ENCODE measurements at regions not wholly inside any gene's neighbourhood (a gene's known extent, or its start where the extent isn't known, plus 50 kb on each side); places are given as distances from the start of the nearest gene placed in this dataset.
A peak's percentile ranks its signal among the peaks of the same experiment; 100 is the strongest.
"Not testable (repeated sequence)": the region's sequence is repeated elsewhere in the genome, so short reads cannot be mapped to it uniquely, and the experiment has no call there.

DNA sequence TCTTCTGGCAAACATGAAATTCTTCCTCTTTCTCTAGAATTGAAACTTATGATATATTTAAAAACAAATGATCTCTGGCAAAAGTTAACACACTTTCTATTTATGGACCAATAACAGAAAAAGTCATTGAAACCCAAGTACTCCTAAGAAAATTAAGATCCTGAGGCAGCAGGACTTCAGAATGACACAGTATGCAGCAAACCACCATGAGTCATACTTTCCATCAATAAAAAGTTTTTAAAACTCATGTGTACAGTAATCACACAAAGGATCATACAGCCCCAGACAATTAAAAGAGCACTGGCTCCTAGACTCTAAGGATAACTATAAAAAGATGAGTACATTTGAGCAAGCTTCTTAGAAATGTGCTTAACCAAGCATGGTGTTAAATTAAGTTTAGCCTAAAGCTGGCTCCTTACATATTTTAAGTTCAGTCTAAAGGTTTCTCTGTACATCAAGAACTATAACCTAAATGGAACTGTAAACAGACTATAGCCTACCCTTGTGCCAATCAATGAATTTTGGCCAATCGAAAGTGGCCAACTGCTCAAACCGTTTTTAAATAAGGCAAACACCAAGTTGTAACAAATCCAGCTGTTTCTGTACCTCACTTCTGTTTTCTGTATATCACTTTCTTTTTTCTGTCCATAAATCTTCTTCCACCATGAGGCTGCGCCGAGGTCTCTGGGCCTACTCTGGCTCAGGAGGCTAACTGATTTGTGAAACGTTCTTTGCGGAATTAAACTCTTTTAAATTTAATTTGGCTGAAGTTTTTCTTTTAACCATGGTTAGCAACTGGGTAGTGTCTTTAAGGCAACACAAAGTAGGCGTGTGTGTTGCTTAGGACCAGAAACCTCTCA, 232.1 kb upstream of the PIK3R1 start:
- peaks cover 3% of the 10 kb centered on the region for H3K4me1 ChIP-seq (ENCODE audit: control insufficient read depth, insufficient read depth, low read length)
- H3K27me3 ChIP-seq (ENCODE audit: control insufficient read depth, insufficient read depth): no peaks in the 10 kb centered on the region
- intact Hi-C loops (cut with DNase I): no loop called here
- H3K27ac ChIP-seq (ENCODE audit: low read length): no peak overlapping the region
- no peak overlapping the region for H3K4me3 ChIP-seq (ENCODE audit: low read length)
- no peaks in the 10 kb centered on the region for H3K9me3 ChIP-seq (ENCODE audit: control insufficient read depth, low read length)
- WGBS: 91% methylated on average over 7 of the region's 7 CpGs
- DNase-seq (no peak), ATAC-seq (no peak)

DNA sequence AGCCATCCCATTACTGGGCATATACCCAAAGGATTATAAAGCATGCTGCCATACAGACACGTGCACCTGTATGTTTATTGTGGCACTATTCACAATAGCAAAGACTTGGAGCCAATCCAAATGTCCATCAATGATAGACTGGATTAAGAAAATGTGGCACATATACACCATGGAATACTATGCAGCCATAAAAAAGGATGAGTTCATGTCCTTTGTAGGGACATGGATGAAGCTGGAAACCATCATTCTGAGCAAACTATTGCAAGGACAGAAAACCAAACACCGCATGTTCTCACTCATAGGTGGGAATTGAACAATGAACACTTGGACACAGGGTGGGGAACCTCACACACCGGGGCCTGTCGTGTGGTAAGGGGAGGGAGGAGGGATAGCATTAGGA, 233.4 kb upstream of the PIK3R1 start:
- H3K27me3 ChIP-seq (ENCODE audit: control insufficient read depth, insufficient read depth); H3K4me1 ChIP-seq (ENCODE audit: control insufficient read depth, insufficient read depth, low read length); ATAC-seq; DNase-seq; H3K27ac ChIP-seq (ENCODE audit: low read length); H3K4me3 ChIP-seq (ENCODE audit: low read length); intact Hi-C loops (cut with DNase I); H3K9me3 ChIP-seq (ENCODE audit: control insufficient read depth, low read length): not testable (repeated sequence)
- 97% methylated on average over 4 of the region's 4 CpGs for WGBS

DNA sequence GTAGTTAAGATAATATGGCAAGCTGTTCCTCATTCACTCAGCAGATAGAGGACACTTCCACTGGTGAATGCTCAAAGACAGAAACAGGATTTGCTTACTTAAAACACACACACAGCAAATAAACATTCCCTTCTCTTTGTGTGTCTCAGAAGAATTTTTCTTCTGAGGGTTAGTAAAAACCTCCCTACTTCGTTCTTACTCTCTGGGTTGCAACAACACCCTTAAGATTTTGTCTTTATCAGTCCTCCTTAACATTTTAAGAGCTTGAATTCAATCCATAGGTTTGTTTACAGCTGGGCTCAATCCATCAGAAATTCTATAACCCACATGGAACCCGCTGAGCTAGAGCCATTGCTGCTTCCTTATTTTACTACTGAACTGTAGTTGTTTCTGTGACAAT, 237.4 kb upstream of the PIK3R1 start:
- Histone ChIP-seq H3K27me3 (ENCODE audit: control insufficient read depth, insufficient read depth) (no peaks in the 10 kb centered on the region), H3K4me3 (ENCODE audit: low read length) (no peak overlapping the region), H3K27ac (ENCODE audit: low read length) (no peak overlapping the region), H3K4me1 (ENCODE audit: control insufficient read depth, insufficient read depth, low read length) (no peaks in the 10 kb centered on the region), H3K9me3 (ENCODE audit: control insufficient read depth, low read length) (no peaks in the 10 kb centered on the region)
- DNase-seq: no peak
- 74% methylated on average over 2 of the region's 2 CpGs for WGBS
- ATAC-seq: no peak
- intact Hi-C loops (cut with DNase I): no loop called here

DNA sequence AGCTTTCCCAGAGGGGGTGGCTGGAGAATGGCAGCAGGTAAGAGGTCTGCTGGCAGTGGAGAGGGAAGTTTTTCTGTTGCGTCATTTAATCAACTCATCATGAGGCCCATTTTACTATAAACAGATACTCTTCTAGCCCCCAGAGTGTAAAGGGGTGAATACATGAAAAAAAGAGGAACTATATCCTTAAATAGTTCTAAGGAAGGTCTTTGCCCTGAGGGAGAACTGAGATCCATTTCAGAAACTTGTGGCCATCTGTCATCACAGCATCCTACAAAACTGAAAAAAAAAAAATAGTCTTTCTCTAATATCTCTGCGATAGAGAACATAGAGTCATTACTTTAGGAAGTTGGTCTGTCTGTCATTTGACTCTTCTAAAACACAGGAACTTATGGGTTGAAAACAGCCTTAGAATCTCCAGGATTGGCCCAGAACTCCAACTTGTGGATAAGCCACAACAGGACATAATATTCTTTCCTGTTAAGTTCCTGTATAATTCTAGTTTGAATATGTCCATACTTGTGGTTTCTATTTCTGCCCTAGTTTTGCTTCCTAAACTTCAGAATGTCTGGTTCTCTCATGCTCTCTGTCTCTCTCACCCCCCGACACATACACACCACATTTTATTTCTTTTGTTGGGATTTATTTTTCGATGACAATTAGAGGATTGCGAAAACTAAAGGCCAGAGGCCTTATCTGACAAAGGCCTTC, 238.5 kb upstream of the PIK3R1 start:
- DNase-seq (peak in 1 of 3 donors; percentile 31), ATAC-seq (peak in 1 of 2 donors; percentile 33)
- Histone ChIP-seq H3K4me1 (ENCODE audit: control insufficient read depth, insufficient read depth, low read length) (peaks cover 3% of the 10 kb centered on the region), H3K27ac (ENCODE audit: low read length) (no peak overlapping the region), H3K4me3 (ENCODE audit: low read length) (no peak overlapping the region), H3K9me3 (ENCODE audit: control insufficient read depth, low read length) (no peaks in the 10 kb centered on the region), H3K27me3 (ENCODE audit: control insufficient read depth, insufficient read depth) (no peaks in the 10 kb centered on the region)
- intact Hi-C loops (cut with DNase I): no loop called here
- WGBS: 76% methylated on average over 5 of the region's 5 CpGs

DNA sequence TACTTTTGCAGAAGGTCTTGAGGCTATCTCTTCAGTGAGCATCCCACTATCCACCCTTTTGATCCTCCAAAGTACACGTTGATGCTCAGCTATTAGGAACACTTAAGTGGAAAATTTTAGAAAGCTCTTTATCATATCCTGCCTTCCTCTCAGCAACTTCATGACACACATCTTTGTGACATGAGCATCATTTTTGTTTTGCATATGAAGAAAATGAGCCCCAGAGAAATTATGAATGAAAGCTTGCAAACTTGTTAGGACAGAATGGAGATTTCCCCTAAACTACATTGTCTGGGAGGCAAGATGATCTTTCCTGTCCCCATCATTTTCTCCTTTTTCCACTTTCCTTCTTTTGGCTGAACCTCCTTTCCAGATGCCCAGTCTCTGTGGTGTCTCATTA, 239.4 kb upstream of the PIK3R1 start:
- no peak overlapping the region for H3K4me3 ChIP-seq (ENCODE audit: low read length)
- intact Hi-C loops (cut with DNase I): no loop called here
- peaks cover 3% of the 10 kb centered on the region for H3K4me1 ChIP-seq (ENCODE audit: control insufficient read depth, insufficient read depth, low read length)
- no peaks in the 10 kb centered on the region for H3K27me3 ChIP-seq (ENCODE audit: control insufficient read depth, insufficient read depth)
- ATAC-seq (no peak), DNase-seq (no peak)
- 47% methylated on average over 1 of the region's 1 CpG for WGBS
- no peaks in the 10 kb centered on the region for H3K9me3 ChIP-seq (ENCODE audit: control insufficient read depth, low read length)
- H3K27ac ChIP-seq (ENCODE audit: low read length): no peak overlapping the region

DNA sequence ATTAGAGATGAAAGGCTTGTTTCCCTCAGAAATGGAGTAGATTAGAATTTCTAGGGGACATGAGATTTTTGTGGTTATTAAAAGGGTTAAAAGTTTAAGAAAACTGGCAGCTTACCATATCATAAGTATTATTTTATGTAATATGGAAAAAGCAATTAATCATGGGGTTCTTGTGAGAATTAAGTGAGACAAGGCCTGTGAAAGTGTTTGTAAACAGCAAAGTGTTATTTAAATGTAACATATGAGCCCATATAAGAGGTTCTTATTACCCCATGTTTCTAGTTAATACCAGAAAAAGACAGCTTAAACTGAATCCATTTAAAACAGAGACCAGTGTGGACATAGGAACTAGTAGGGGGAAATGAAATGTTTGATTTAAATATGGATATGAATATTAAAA, 241.1 kb upstream of the PIK3R1 start:
- Histone ChIP-seq H3K27me3 (ENCODE audit: control insufficient read depth, insufficient read depth) (no peaks in the 10 kb centered on the region), H3K9me3 (ENCODE audit: control insufficient read depth, low read length) (no peaks in the 10 kb centered on the region), H3K4me1 (ENCODE audit: control insufficient read depth, insufficient read depth, low read length) (peaks cover 3% of the 10 kb centered on the region), H3K4me3 (ENCODE audit: low read length) (no peak overlapping the region), H3K27ac (ENCODE audit: low read length) (no peak overlapping the region)
- DNase-seq (no peak), ATAC-seq (no peak)
- intact Hi-C loops (cut with DNase I): no loop called here

DNA sequence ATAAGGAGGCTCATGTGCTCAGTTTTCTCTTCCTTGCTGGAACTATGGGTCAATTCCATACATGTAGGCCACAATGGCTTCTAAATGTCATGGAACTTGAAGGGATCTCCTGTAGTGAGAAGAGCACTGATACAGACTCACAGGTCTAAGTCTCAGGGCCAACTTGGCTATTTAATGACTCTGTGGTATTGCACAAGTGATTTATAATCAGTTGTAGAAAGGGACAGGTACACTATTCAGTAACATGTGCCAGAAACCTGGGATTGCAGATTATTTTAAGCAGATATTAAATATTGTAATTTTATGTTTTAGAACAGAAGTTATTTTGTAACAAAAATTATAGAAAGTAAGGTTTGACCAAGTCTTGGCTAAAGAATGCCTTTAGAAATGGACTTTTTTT, 241.5 kb upstream of the PIK3R1 start:
- no peak for DNase-seq
- H3K4me1 ChIP-seq (ENCODE audit: control insufficient read depth, insufficient read depth, low read length): peaks cover 3% of the 10 kb centered on the region
- no peaks in the 10 kb centered on the region for H3K9me3 ChIP-seq (ENCODE audit: control insufficient read depth, low read length)
- intact Hi-C loops (cut with DNase I): no loop called here
- H3K27me3 ChIP-seq (ENCODE audit: control insufficient read depth, insufficient read depth): no peaks in the 10 kb centered on the region
- no peak overlapping the region for H3K4me3 ChIP-seq (ENCODE audit: low read length)
- no peak overlapping the region for H3K27ac ChIP-seq (ENCODE audit: low read length)
- no peak for ATAC-seq

DNA sequence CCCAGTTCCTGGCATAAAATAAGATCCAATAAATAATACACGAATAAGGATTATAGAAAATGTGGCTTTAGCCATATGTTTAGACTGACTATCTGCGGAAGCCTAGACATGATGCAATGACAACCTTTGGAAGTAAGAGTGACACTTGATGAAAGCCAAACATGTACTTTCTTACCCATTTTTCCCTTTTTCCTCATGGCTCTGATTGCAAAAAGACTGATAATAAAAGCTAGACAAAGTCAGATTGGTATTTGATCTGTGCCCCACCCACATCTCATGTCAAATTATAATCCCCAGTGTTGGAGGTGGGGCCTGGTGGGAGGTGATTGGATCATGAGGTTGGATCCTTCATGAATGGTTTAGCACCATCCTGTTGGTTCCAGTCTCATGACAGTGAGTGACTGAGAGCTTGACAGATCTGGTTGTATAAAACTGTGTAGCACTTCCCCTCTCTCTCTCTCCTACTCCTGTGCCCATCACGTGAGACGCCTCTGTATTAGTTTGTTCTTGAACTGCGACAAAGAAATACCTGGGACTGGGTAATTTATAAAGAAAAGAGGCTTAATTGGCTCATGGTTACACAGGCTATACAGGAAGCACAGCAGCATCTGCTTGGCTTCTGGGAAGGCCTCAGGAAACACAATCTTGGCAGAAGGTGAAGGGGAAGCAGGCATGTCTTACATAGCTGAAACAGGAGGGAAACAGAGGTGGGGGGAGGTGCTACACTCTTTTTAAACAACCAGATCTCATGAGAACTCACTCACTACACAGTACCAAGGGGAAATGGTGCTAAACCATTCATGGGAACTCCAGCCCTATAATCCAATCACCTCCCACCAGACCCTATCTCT, 243.4 kb upstream of the PIK3R1 start:
- no peaks in the 10 kb centered on the region for H3K9me3 ChIP-seq (ENCODE audit: control insufficient read depth, low read length)
- H3K27me3 ChIP-seq (ENCODE audit: control insufficient read depth, insufficient read depth): no peaks in the 10 kb centered on the region
- intact Hi-C loops (cut with DNase I): no loop called here
- ATAC-seq: no peak
- no peak for DNase-seq
- no peak overlapping the region for H3K4me3 ChIP-seq (ENCODE audit: low read length)
- H3K4me1 ChIP-seq (ENCODE audit: control insufficient read depth, insufficient read depth, low read length): peaks cover 3% of the 10 kb centered on the region
- no peak overlapping the region for H3K27ac ChIP-seq (ENCODE audit: low read length)
- WGBS: 53% methylated on average over 5 of the region's 5 CpGs

DNA sequence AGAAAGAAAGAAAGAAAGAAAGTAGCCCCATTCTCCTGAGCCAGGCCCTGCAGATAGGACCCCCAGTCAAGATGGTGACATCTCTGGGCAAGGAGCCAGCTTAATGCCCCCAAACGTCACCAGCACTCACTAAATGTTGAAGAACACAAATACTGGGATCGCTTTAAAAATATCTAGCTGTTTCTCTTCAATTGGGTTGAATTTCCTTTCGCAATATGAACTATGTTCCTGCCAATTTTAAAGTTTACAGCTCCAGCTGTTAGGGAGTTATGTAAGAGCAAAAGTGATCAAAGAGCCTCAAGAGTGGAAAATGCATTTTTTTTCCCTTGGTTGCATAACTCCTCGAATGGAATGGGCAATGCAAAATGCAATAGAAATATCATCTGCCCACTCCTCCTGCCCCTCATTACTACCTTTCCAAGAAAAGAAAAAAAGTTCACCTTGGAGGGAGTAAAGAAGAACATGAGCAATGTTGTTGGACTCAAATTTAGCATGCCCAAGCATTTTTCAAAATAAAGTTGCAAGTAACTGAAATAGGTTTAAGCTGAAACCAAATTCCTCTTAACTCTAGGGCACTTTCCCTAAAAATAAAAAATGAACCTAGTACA, 244.2 kb upstream of the PIK3R1 start:
- H3K9me3 ChIP-seq (ENCODE audit: control insufficient read depth, low read length): no peaks in the 10 kb centered on the region
- no peaks in the 10 kb centered on the region for H3K27me3 ChIP-seq (ENCODE audit: control insufficient read depth, insufficient read depth)
- peak; percentile 51 to 78 for ATAC-seq
- no peak overlapping the region for H3K4me3 ChIP-seq (ENCODE audit: low read length)
- 37% methylated on average over 4 of the region's 4 CpGs for WGBS
- DNase-seq: peak; percentile 31 to 65 (median 50)
- intact Hi-C loops (cut with DNase I): no loop called here
- H3K4me1 ChIP-seq (ENCODE audit: control insufficient read depth, insufficient read depth, low read length): peaks cover 3% of the 10 kb centered on the region
- H3K27ac ChIP-seq (ENCODE audit: low read length): no peak overlapping the region

DNA sequence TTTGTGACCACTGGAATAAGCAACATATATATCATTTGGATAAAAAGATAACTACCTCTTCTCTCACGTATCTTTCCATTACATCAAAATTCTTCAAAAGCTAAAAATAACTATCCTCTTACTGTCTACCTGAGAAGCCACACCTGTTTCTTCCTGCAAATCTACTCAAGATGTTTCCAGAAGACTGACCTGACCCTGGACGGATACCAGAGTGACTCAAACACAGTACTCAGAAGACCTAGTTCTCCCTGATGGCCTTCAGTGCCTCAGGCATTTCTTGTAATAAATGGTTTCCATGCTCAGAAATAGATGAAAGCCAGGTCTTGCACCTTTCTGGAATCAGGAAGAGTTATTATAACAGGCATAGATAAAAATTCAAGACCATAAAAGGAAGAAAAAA, 245.9 kb upstream of the PIK3R1 start:
- no peak for DNase-seq
- Histone ChIP-seq H3K4me3 (ENCODE audit: low read length) (no peak overlapping the region), H3K27me3 (ENCODE audit: control insufficient read depth, insufficient read depth) (no peaks in the 10 kb centered on the region), H3K9me3 (ENCODE audit: control insufficient read depth, low read length) (no peaks in the 10 kb centered on the region), H3K27ac (ENCODE audit: low read length) (no peak overlapping the region), H3K4me1 (ENCODE audit: control insufficient read depth, insufficient read depth, low read length) (peaks cover 3% of the 10 kb centered on the region)
- intact Hi-C loops (cut with DNase I): no loop called here
- ATAC-seq: no peak
- WGBS: 95% methylated on average over 2 of the region's 2 CpGs

DNA sequence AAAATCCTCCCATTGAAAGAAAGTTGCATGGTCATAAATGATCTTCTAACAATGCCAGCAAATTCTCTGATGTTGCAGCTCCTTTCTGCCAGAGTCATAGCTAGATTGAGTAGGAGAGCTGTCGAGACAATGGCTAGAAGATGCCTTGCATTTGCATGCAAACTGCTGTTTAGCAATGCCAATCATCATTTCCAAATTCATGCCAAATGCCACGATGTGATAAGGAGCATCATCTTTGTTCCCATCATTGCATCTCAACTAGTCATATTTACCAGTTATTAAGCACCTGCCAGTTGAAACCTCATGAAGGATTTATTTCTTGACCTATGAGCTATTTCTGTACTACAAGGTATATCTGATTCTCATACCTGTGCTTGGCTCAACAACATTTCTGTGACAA, 246.4 kb upstream of the PIK3R1 start:
- H3K27ac ChIP-seq (ENCODE audit: low read length): no peak overlapping the region
- peaks cover 3% of the 10 kb centered on the region for H3K4me1 ChIP-seq (ENCODE audit: control insufficient read depth, insufficient read depth, low read length)
- ATAC-seq: no peak
- intact Hi-C loops (cut with DNase I): no loop called here
- 79% methylated on average over 2 of the region's 2 CpGs for WGBS
- H3K27me3 ChIP-seq (ENCODE audit: control insufficient read depth, insufficient read depth): no peaks in the 10 kb centered on the region
- no peak overlapping the region for H3K4me3 ChIP-seq (ENCODE audit: low read length)
- no peaks in the 10 kb centered on the region for H3K9me3 ChIP-seq (ENCODE audit: control insufficient read depth, low read length)
- no peak for DNase-seq

Data from right cardiac atrium (tissue), 5 donors.